SKM-1 treated with dmso at 0.1 percent for 144 hours (cell line): ENCODE measurements at regions not wholly inside any gene's neighbourhood (a gene's known extent, or its start where the extent isn't known, plus 50 kb on each side); places are given as distances from the start of the nearest gene placed in this dataset.
"Not testable (repeated sequence)": the region's sequence is repeated elsewhere in the genome, so short reads cannot be mapped to it uniquely, and the experiment has no call there.

ENCODE experiments used
- DNase-seq: peaks from one replicate; lab custom pipeline; 2025; ENCODE audit not compliant: unreplicated experiment; lab: John Stamatoyannopoulos, UW

- DNase-seq: no peak
Observed at GRCh38 chr3:159339131-159339530, 537.3 kb downstream of the MFSD1 start.

- no peak for DNase-seq
Observed at GRCh38 chr3:159340877-159341500, 539.1 kb downstream of the MFSD1 start.

GRCh38 chr3:159346271-159346903 is 544.5 kb downstream of the MFSD1 start:
- no peak for DNase-seq

- no peak for DNase-seq
Observed at GRCh38 chr3:159348431-159348830, 546.6 kb downstream of the MFSD1 start.

- no peak for DNase-seq
Observed at GRCh38 chr3:159356606-159357005, 554.8 kb downstream of the MFSD1 start.

- DNase-seq: no peak
Observed at GRCh38 chr3:159364511-159364910, 562.7 kb downstream of the MFSD1 start.

GRCh38 chr3:159366476-159366875 is 564.6 kb downstream of the MFSD1 start:
- no peak for DNase-seq

GRCh38 chr3:159371961-159372360 is 570.1 kb downstream of the MFSD1 start:
- no peak for DNase-seq

- DNase-seq: no peak
Observed at GRCh38 chr3:159378396-159379194, 576.7 kb downstream of the MFSD1 start.

GRCh38 chr3:159380891-159381290 is 579.0 kb downstream of the MFSD1 start:
- no peak for DNase-seq

GRCh38 chr3:159390656-159391212 is 588.9 kb downstream of the MFSD1 start:
- no peak for DNase-seq

- not testable (repeated sequence) for DNase-seq
Observed at GRCh38 chr3:159397683-159398082, 591.0 kb upstream of the IL12A start.

GRCh38 chr3:159401069-159401468 is 587.6 kb upstream of the IL12A start:
- no peak for DNase-seq

- not testable (repeated sequence) for DNase-seq
Observed at GRCh38 chr3:159409711-159410110, 578.9 kb upstream of the IL12A start.

GRCh38 chr3:159413319-159413718 is 575.3 kb upstream of the IL12A start:
- no peak for DNase-seq

GRCh38 chr3:159416856-159417255 is 571.8 kb upstream of the IL12A start:
- DNase-seq: no peak

GRCh38 chr3:159417761-159418160 is 570.9 kb upstream of the IL12A start:
- DNase-seq: no peak

GRCh38 chr3:159418571-159419526 is 569.8 kb upstream of the IL12A start:
- DNase-seq: no peak

- DNase-seq: no peak
Observed at GRCh38 chr3:159429702-159430101, 558.9 kb upstream of the IL12A start.

GRCh38 chr3:159432682-159433340 is 555.8 kb upstream of the IL12A start:
- no peak for DNase-seq
